ENCODE measurements at regions not wholly inside any gene's neighbourhood (a gene's known extent, or its start where the extent isn't known, plus 50 kb on each side); places are given as distances from the start of the nearest gene placed in this dataset.

- intact Hi-C loops (cut with DNase I; ENCODE audit: low total_unique reads) = no loop called here
These were observed 1776.2 kb downstream of the PCDH9 start for GRCh38 chr13:65453982-65454381.

GRCh38 chr13:65445340-65445739, 1784.8 kb downstream of the PCDH9 start:
- DNase-seq = no peak
- ATAC-seq = no peak
- Histone ChIP-seq H3K9me3 (no peaks in the 10 kb centered on the region), H3K27me3 (no peaks in the 10 kb centered on the region), H3K36me3 (no peaks in the 10 kb centered on the region), H3K4me3 (no peak overlapping the region), H3K27ac (no peak overlapping the region), H3K4me1 (no peaks in the 10 kb centered on the region)
- intact Hi-C loops (cut with DNase I; ENCODE audit: low total_unique reads) = no loop called here
- in situ Hi-C loops (cut with MboI; ENCODE audit: low sequenced_read_pairs in 4 of 4) = no loop called here
- TF ChIP-seq CTCF (IDR thresholded peaks at IDR 0.05 in 4 of 5, conservative IDR thresholded peaks at IDR 0.05 in 1 of 5) (no peak), POLR2A (IDR thresholded peaks at IDR 0.05) (no peak)

More at GRCh38 chr13:65453982-65454381, 1776.2 kb downstream of the PCDH9 start:
- H3K27ac ChIP-seq = no peak overlapping the region
- no peak for TF ChIP-seq CTCF (IDR thresholded peaks at IDR 0.05 in 4 of 5, conservative IDR thresholded peaks at IDR 0.05 in 1 of 5)
- no peak for TF ChIP-seq POLR2A (IDR thresholded peaks at IDR 0.05)
- H3K9me3 ChIP-seq = no peaks in the 10 kb centered on the region
- H3K27me3 ChIP-seq = no peaks in the 10 kb centered on the region
- ATAC-seq (no peak), DNase-seq (no peak)
- H3K4me3 ChIP-seq = no peak overlapping the region
- no peaks in the 10 kb centered on the region for H3K4me1 ChIP-seq
- H3K36me3 ChIP-seq = no peaks in the 10 kb centered on the region
- in situ Hi-C loops (cut with MboI; ENCODE audit: low sequenced_read_pairs in 4 of 4) = no loop called here

- Histone ChIP-seq H3K9me3 (no peaks in the 10 kb centered on the region), H3K27ac (no peak overlapping the region), H3K4me1 (no peaks in the 10 kb centered on the region), H3K27me3 (no peaks in the 10 kb centered on the region), H3K36me3 (no peaks in the 10 kb centered on the region), H3K4me3 (no peak overlapping the region)
- TF ChIP-seq POLR2A (IDR thresholded peaks at IDR 0.05) = no peak
- TF ChIP-seq CTCF (IDR thresholded peaks at IDR 0.05 in 4 of 5, conservative IDR thresholded peaks at IDR 0.05 in 1 of 5) = no peak
- intact Hi-C loops (cut with DNase I; ENCODE audit: low total_unique reads) = no loop called here
- no peak for DNase-seq
- in situ Hi-C loops (cut with MboI; ENCODE audit: low sequenced_read_pairs in 4 of 4) = no loop called here
- no peak for ATAC-seq
These were observed 1794.5 kb downstream of the PCDH9 start for GRCh38 chr13:65435590-65435989.

- no peak for TF ChIP-seq CTCF (IDR thresholded peaks at IDR 0.05 in 4 of 5, conservative IDR thresholded peaks at IDR 0.05 in 1 of 5)
- no peak for TF ChIP-seq POLR2A (IDR thresholded peaks at IDR 0.05)
- Histone ChIP-seq H3K4me3 (no peak overlapping the region), H3K9me3 (no peaks in the 10 kb centered on the region), H3K4me1 (no peaks in the 10 kb centered on the region), H3K36me3 (no peaks in the 10 kb centered on the region), H3K27me3 (no peaks in the 10 kb centered on the region), H3K27ac (no peak overlapping the region)
- DNase-seq (no peak), ATAC-seq (no peak)
- intact Hi-C loops (cut with DNase I; ENCODE audit: low total_unique reads) = no loop called here
- in situ Hi-C loops (cut with MboI; ENCODE audit: low sequenced_read_pairs in 4 of 4) = no loop called here
These were observed 1812.2 kb downstream of the PCDH9 start for GRCh38 chr13:65417953-65418352.

- in situ Hi-C loops (cut with MboI; ENCODE audit: low sequenced_read_pairs in 4 of 4) = no loop called here
- Histone ChIP-seq H3K27me3 (no peaks in the 10 kb centered on the region), H3K27ac (no peak overlapping the region), H3K9me3 (no peaks in the 10 kb centered on the region), H3K36me3 (no peaks in the 10 kb centered on the region), H3K4me1 (no peaks in the 10 kb centered on the region), H3K4me3 (no peak overlapping the region)
- DNase-seq = no peak
- TF ChIP-seq POLR2A (IDR thresholded peaks at IDR 0.05) (no peak), CTCF (IDR thresholded peaks at IDR 0.05 in 4 of 5, conservative IDR thresholded peaks at IDR 0.05 in 1 of 5) (no peak)
- no peak for ATAC-seq
- intact Hi-C loops (cut with DNase I; ENCODE audit: low total_unique reads) = no loop called here
These were observed 1813.4 kb downstream of the PCDH9 start for GRCh38 chr13:65416784-65417183.

Data from gastrocnemius medialis (tissue), 4 donors.